WTC11 (cell line): ENCODE measurements at regions not wholly inside any gene's neighbourhood (a gene's known extent, or its start where the extent isn't known, plus 50 kb on each side); places are given as distances from the start of the nearest gene placed in this dataset.

ENCODE experiments used
- ATAC-seq: fragments of 200-7000 bp; cut with Tn5 transposase; 2 replicates; pipeline ENCODE4 v1.10.0; 2021; ENCODE audit warnings: mild to moderate bottlenecking, moderate library complexity
- CTCF ChIA-PET: fragments of 300-600 bp; sonication (Branson Sonifier 250); formaldehyde crosslinking; loops from one replicate; lab custom pipeline; 2021; ENCODE audit warnings: antibody characterized with exemption; lab: Charles Lee
- POLR2A ChIA-PET: fragments of 350-600 bp; sonication (Branson Sonifier 250); formaldehyde crosslinking; loops from one replicate; lab custom pipeline; 2021; ENCODE audit warnings: antibody characterized with exemption; lab: Charles Lee
- DNase-seq: peaks from one replicate; pipeline ENCODE4 v3.0.0; 2021; ENCODE audit warnings: low spot score
- H3K27ac Mint-ChIP-seq: 2 replicates; pipeline ENCODE4 v1.8.0; 2021; ENCODE audit warnings: mixed read lengths
- H3K27me3 Mint-ChIP-seq: 2 replicates; pipeline ENCODE4 v1.8.0; 2021; ENCODE audit warnings: low read depth, mild to moderate bottlenecking, moderate library complexity, mixed read lengths
- H3K36me3 Mint-ChIP-seq: 2 replicates; pipeline ENCODE4 v1.8.0; 2021; ENCODE audit warnings: mixed read lengths
- H3K4me1 Mint-ChIP-seq: 2 replicates; pipeline ENCODE4 v1.8.0; 2022; ENCODE audit warnings: mixed read lengths
- H3K4me3 Mint-ChIP-seq: 2 replicates; pipeline ENCODE4 v1.8.0; 2021; ENCODE audit warnings: mild to moderate bottlenecking, moderate library complexity, mixed read lengths
- H3K9me3 Mint-ChIP-seq: 2 replicates; pipeline ENCODE4 v1.8.0; 2021; ENCODE audit warnings: mixed read lengths
- AFF4 ChIP-seq: sonication (generic); formaldehyde crosslinking; IDR thresholded peaks from 2 replicates; pipeline ENCODE4 v1.8.1; 2023; ENCODE audit warnings: mild to moderate bottlenecking, missing genetic modification reagents, borderline replicate concordance
- ATF1 ChIP-seq: sonication (generic); formaldehyde crosslinking; IDR thresholded peaks from 2 replicates; pipeline ENCODE4 v1.8.1; 2023; ENCODE audit warnings: mild to moderate bottlenecking, moderate library complexity, missing genetic modification reagents
- CREB1 ChIP-seq: sonication (generic); formaldehyde crosslinking; IDR thresholded peaks from 2 replicates; pipeline ENCODE4 v1.8.0; 2023; ENCODE audit warnings: mild to moderate bottlenecking, missing genetic modification reagents
- ESRRA ChIP-seq: sonication (generic); formaldehyde crosslinking; IDR thresholded peaks from 2 replicates; pipeline ENCODE4 v1.8.1; 2022; ENCODE audit warnings: mild to moderate bottlenecking, missing genetic modification reagents, borderline replicate concordance
- FOXJ3 ChIP-seq: sonication (generic); formaldehyde crosslinking; IDR thresholded peaks from 2 replicates; pipeline ENCODE4 v1.9.0; 2021; ENCODE audit warnings: missing genetic modification reagents, mild to moderate bottlenecking, borderline replicate concordance
- NFATC4 ChIP-seq: fragments of 250-450 bp; sonication (Bioruptor Pico); IDR thresholded peaks from 2 replicates; pipeline ENCODE4 v1.9.0; 2021; ENCODE audit warnings: mild to moderate bottlenecking
- NR2C2 ChIP-seq: sonication (generic); formaldehyde crosslinking; IDR thresholded peaks from 2 replicates; pipeline ENCODE4 v1.8.0; 2022; ENCODE audit warnings: mild to moderate bottlenecking, missing genetic modification reagents
- PRRX2 ChIP-seq: fragments of 250-450 bp; sonication (Bioruptor Pico); IDR thresholded peaks from 2 replicates; pipeline ENCODE4 v1.8.0; 2021; ENCODE audit warnings: mild to moderate bottlenecking
- SMAD4 ChIP-seq: sonication (generic); formaldehyde crosslinking; IDR thresholded peaks from 2 replicates; pipeline ENCODE4 v1.8.0; 2022; ENCODE audit warnings: mild to moderate bottlenecking, missing genetic modification reagents
- ZBTB43 ChIP-seq: sonication (generic); formaldehyde crosslinking; IDR thresholded peaks from 2 replicates; pipeline ENCODE4 v1.8.1; 2023; ENCODE audit warnings: mild to moderate bottlenecking, missing genetic modification reagents
- ZNF138 ChIP-seq: sonication (generic); formaldehyde crosslinking; conservative IDR thresholded peaks from 2 replicates; pipeline ENCODE4 v1.8.1; 2022; ENCODE audit warnings: mild to moderate bottlenecking, moderate library complexity, missing genetic modification reagents
- ZNF263 ChIP-seq: sonication (generic); formaldehyde crosslinking; IDR thresholded peaks from 2 replicates; pipeline ENCODE4 v1.8.1; 2022; ENCODE audit warnings: low read depth, mild to moderate bottlenecking, moderate library complexity, missing genetic modification reagents
- ZNF317 ChIP-seq: sonication (generic); formaldehyde crosslinking; IDR thresholded peaks from 2 replicates; pipeline ENCODE4 v1.8.1; 2023; ENCODE audit warnings: low read depth, mild to moderate bottlenecking, moderate library complexity, missing genetic modification reagents, borderline replicate concordance
- ZNF532 ChIP-seq: fragments of 250-450 bp; sonication (Bioruptor Pico); IDR thresholded peaks from 2 replicates; pipeline ENCODE4 v1.9.0; 2021; ENCODE audit warnings: mild to moderate bottlenecking, borderline replicate concordance
- TF ChIP-seq, protein P1 (sequence below): sonication (generic); formaldehyde crosslinking; IDR thresholded peaks from 2 replicates; pipeline ENCODE4 v1.8.0; 2022; ENCODE audit warnings: mild to moderate bottlenecking, missing genetic modification reagents
- TF ChIP-seq, protein P2 (sequence below): sonication (generic); formaldehyde crosslinking; conservative IDR thresholded peaks from 2 replicates; pipeline ENCODE4 v1.8.1; 2023; ENCODE audit warnings: mild to moderate bottlenecking, low read depth, missing genetic modification reagents, moderate library complexity
- TF ChIP-seq, protein P3 (sequence below): fragments of 250-450 bp; sonication (Bioruptor Pico); IDR thresholded peaks from 2 replicates; pipeline ENCODE4 v1.8.0; 2021; ENCODE audit warnings: mild to moderate bottlenecking

DNA sequence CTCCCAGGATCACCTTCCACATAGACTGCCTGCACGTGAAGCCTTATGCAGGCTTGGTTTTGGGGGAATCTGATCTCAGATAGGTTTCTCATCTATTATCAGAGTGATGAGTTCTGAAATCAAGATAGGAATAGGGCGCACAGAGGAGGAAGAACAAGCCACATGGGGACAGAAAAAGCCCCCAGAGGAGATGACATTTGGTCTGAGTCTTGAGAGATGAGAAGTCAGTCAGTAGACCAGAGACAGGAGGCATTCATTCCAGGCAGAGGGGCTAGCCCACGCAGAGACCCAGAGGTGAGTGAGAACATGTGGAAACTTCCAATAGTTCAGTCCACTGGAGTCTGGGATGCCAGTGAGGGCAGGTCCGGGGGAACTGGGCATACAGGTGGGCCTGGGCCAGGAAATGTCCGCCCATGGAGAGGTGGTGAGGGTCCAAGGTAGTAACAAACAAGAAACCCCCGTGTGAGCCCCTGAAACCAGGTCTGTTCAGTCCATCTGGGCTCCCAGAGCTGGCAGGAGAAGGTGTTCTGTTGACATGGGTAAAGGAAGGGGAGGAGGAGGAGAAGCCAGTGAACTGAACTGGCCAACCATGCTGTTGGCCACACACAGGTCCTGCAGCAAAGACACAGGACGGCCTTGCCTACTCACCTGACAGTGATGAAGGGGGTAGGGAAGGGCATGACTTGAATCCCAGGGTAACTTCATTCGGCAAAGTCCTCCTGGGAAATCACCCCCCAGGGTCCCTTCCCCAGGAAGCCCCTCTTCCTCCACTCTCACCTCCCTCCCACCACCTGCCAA is 69.3 kb upstream of the SMNDC1 start:
- no peak for TF ChIP-seq NFATC4
- TF ChIP-seq FOXJ3 (CRISPR knock-in tag), result no peak
- TF ChIP-seq AFF4 (CRISPR knock-in tag), result no peak
- TF ChIP-seq ZNF317, result no peak
- no peak for TF ChIP-seq PRRX2
- TF ChIP-seq, protein P1, sequence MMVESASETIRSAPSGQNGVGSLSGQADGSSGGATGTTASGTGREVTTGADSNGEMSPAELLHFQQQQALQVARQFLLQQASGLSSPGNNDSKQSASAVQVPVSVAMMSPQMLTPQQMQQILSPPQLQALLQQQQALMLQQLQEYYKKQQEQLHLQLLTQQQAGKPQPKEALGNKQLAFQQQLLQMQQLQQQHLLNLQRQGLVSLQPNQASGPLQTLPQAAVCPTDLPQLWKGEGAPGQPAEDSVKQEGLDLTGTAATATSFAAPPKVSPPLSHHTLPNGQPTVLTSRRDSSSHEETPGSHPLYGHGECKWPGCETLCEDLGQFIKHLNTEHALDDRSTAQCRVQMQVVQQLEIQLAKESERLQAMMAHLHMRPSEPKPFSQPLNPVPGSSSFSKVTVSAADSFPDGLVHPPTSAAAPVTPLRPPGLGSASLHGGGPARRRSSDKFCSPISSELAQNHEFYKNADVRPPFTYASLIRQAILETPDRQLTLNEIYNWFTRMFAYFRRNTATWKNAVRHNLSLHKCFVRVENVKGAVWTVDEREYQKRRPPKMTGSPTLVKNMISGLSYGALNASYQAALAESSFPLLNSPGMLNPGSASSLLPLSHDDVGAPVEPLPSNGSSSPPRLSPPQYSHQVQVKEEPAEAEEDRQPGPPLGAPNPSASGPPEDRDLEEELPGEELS (CRISPR knock-in tag), result no peak
- no peak for TF ChIP-seq ESRRA (CRISPR knock-in tag)
- no peak for TF ChIP-seq ZBTB43 (CRISPR knock-in tag)
- TF ChIP-seq, protein P2, sequence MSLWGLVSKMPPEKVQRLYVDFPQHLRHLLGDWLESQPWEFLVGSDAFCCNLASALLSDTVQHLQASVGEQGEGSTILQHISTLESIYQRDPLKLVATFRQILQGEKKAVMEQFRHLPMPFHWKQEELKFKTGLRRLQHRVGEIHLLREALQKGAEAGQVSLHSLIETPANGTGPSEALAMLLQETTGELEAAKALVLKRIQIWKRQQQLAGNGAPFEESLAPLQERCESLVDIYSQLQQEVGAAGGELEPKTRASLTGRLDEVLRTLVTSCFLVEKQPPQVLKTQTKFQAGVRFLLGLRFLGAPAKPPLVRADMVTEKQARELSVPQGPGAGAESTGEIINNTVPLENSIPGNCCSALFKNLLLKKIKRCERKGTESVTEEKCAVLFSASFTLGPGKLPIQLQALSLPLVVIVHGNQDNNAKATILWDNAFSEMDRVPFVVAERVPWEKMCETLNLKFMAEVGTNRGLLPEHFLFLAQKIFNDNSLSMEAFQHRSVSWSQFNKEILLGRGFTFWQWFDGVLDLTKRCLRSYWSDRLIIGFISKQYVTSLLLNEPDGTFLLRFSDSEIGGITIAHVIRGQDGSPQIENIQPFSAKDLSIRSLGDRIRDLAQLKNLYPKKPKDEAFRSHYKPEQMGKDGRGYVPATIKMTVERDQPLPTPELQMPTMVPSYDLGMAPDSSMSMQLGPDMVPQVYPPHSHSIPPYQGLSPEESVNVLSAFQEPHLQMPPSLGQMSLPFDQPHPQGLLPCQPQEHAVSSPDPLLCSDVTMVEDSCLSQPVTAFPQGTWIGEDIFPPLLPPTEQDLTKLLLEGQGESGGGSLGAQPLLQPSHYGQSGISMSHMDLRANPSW, result no peak
- TF ChIP-seq, protein P3, sequence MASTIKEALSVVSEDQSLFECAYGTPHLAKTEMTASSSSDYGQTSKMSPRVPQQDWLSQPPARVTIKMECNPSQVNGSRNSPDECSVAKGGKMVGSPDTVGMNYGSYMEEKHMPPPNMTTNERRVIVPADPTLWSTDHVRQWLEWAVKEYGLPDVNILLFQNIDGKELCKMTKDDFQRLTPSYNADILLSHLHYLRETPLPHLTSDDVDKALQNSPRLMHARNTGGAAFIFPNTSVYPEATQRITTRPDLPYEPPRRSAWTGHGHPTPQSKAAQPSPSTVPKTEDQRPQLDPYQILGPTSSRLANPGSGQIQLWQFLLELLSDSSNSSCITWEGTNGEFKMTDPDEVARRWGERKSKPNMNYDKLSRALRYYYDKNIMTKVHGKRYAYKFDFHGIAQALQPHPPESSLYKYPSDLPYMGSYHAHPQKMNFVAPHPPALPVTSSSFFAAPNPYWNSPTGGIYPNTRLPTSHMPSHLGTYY (CRISPR knock-in tag), result no peak
- Mint-ChIP-seq H3K27me3 (no peaks in the 10 kb centered on the region), H3K36me3 (no peaks in the 10 kb centered on the region), H3K4me1 (peaks cover 10% of the 10 kb centered on the region), H3K9me3 (no peaks in the 10 kb centered on the region), H3K27ac (no peak overlapping the region), H3K4me3 (no peak overlapping the region)
- POLR2A ChIA-PET, result no interaction called here
- ATAC-seq, result no peak
- CTCF ChIA-PET, result no interaction called here
- DNase-seq, result no peak

GRCh38 chr10:110375121-110375520 is 70.4 kb upstream of the SMNDC1 start:
- DNase-seq (no peak), ATAC-seq (no peak)
- Mint-ChIP-seq H3K4me3 (no peak overlapping the region), H3K27me3 (no peaks in the 10 kb centered on the region), H3K36me3 (no peaks in the 10 kb centered on the region), H3K4me1 (peaks cover 10% of the 10 kb centered on the region), H3K27ac (no peak overlapping the region), H3K9me3 (no peaks in the 10 kb centered on the region)
- POLR2A ChIA-PET, result no interaction called here
- CTCF ChIA-PET, result interaction anchor here (1.5 kb wide), 1 partner anchor 14 kb away, joined by 4 read pairs; no protein-coding TSS in a partner anchor
- TF ChIP-seq ATF1 (CRISPR knock-in tag), result no peak
- TF ChIP-seq ZNF532 (CRISPR knock-in tag), result no peak
- TF ChIP-seq FOXJ3 (CRISPR knock-in tag), result no peak
- TF ChIP-seq, protein P3 (CRISPR knock-in tag), result no peak
- TF ChIP-seq ZNF138, result no peak
- no peak for TF ChIP-seq NR2C2
- no peak for TF ChIP-seq SMAD4
- TF ChIP-seq ZNF263 (CRISPR knock-in tag), result no peak
- TF ChIP-seq CREB1 (CRISPR knock-in tag), result no peak
